Eye (tissue), 1 donor: ENCODE measurements at regions not wholly inside any gene's neighbourhood (a gene's known extent, or its start where the extent isn't known, plus 50 kb on each side); places are given as distances from the start of the nearest gene placed in this dataset.
"Not testable (repeated sequence)": the region's sequence is repeated elsewhere in the genome, so short reads cannot be mapped to it uniquely, and the experiment has no call there.

Source experiments
- DNase-seq: peaks from one replicate; pipeline ENCODE4 v3.0.0-alpha.2; 2015

GRCh38 chr15:79769933-79770759 lies 126.7 kb downstream of the MTHFS start:
- peak; percentile 82 for DNase-seq

DNA sequence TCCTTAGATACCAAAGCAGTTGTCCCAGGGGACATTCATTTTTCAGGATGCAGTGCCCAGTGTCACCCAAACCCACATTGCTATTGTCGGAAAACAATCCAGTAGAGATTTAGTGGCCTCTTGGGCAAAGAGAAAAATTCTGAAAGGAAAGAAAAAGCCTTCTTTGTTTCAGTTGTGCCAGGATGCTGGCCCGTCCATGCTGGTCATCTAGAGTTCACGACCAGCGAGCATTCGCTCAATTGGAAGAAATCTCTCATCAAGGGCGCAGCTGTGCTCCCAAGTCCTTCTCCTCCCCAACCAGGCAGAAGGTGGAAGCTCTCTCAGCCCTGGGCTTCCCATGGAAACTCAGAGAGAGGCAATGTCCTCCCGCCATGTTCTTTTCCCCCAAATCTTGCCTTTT lies 123.7 kb downstream of the MTHFS start:
- DNase-seq: peak; percentile 52

DNA sequence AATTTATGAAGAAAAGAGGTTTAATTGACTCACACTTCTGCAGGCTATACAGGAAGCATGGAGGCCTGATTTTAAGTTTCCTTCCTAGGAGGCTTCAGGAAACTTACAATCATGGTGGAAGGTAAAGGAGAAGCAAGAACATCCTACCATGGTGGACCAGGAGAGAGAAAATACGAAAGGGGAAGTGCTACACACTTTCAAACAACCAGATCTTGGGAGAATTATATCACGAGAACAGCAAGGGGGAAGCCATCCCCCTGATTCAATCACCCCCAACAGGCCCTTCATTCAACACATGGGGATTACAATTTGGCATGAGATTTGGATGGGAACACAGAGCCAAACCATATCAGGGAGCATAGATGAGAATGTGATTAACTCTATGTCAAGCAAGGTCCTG lies 121.0 kb downstream of the MTHFS start:
- no peak for DNase-seq

DNA sequence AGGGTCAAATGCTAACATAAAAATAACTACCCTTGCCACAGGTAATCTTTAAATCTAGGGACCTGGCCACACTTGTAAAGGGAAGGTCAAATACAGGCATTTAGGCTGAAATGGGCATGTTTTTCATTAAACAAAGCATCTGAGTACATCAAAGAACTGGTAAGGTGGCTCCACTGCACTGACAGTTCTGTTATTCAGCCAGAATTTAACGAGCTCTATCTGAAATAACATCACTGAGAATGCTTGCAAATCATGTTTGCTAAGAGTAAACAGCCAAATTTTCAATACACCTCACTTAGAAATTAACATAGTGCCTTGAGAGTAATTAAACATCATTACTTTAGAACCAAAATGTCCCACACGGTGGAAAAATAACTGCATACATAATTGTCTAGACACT lies 118.9 kb downstream of the MTHFS start:
- DNase-seq: no peak

DNA sequence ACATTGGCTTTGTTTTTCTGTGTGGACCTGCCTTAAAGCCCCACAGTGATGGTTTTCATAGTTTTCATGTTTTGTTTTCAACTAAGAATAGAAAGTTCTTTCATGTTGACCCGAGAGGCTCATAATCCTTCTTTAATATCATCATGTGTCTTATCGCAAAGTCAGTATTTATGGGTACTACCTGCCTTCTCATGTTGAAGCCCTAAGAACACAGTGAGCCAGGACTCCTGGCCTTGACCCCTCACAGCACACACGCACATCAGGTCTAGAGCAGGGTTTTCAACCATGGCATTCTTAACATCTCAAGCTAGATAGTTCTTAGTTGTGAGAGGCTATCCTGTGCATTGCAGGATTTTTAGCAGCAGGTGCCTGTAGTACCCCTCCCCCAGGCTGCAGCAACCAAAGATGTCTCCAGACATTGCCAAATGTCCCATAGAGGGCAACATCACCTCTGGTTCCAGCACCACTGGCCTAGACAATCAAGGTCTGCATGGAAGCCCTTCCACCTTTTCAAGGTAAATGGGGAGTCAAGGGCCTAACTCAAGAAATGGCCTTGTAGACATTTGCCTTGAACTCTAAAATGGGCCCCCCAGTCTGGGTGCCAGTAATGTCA lies 118.3 kb downstream of the MTHFS start:
- no peak for DNase-seq

DNA sequence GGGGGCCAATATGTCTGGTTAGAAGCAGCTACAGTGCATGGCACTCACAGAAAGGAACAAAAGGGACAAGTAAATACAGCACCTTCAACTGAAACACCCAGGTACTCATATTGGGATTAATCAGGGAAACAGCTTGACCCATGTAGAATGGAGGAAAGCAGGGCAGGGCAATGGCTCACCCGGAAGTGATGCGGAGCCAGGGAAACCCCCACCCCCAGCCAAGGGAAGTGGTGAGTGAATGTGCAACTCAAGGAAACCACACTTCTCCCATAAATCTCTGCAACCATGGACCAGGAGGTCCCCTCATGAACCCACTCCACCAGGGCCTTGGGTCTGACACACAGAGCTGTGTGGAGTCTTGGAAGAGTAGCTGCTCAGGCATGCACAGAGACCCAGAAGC lies 117.1 kb downstream of the MTHFS start:
- DNase-seq: no peak

- DNase-seq: not testable (repeated sequence)
Measured at GRCh38 chr15:79782307-79782706, 114.5 kb downstream of the MTHFS start.
